CD4-positive, alpha-beta T cell treated with Interleukin-6 at 100 ng/mL for 8 hours (primary cell): ENCODE measurements at regions not wholly inside any gene's neighbourhood (a gene's known extent, or its start where the extent isn't known, plus 50 kb on each side); places are given as distances from the start of the nearest gene placed in this dataset.

ENCODE experiments used
- DNase-seq: peaks from one replicate; pipeline ENCODE4 v3.0.0-alpha.2; 2020; ENCODE audit warnings: mixed read lengths, low spot score

DNA sequence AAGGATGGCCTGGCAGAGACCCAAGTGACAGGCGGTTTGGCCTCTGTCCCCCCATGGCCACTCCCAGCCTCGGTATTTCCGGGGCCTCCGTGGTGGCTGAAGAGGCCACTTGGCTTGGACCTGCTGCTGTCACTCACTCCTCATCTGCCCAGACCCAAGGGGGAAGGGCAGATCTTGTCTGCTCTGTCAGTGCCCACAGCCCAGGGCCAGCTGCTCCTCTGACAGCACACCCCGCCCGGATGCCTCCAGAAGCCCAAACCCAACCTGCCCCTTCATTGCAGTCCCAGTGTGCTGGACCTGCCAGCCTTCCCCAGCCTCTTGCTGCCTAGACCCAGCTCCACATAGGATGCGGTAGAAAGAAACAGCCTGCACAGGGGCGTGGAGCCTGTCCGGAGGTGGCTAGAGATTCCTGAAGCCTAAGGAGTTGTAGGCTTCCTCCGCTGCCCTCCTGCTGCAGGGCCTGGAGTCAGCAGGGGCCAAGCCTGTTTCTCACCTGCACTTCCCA lies 52.0 kb downstream of the MAGEF1 start:
- no peak for DNase-seq

DNA sequence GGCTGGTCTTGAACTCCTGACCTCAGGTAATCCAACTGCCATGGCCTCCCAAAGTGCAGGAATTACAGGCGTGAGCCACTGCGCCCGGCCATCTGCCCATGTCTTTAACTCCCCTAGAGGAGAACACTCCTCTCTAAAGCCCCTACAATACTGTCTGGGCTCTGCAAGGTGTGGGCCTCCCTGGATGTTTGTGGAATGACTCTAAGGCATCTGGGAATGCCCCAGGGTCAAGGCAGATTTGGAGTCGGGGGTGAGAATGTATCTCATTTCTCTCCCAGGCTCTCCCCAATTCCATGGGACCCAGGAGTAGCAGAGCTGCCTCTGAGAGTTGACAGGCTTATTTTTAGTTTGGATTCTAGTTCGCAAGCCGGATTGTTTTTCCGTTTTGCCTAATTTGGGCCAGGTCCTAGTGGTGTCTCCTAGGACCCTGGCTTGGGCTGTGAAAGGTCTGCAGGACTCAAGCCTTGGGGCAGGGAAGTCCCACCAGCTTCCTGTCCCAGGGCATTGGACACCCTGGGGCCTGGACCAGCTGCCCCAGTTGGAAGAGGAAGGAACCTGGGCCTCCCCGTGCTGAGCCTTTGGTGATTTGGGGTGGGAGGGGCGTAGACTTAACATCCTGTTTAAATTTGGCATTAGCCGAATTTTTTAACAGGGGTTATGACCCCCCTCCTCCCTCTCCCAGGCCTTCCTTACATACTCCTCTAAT lies 53.5 kb downstream of the MAGEF1 start:
- DNase-seq = no peak

DNA sequence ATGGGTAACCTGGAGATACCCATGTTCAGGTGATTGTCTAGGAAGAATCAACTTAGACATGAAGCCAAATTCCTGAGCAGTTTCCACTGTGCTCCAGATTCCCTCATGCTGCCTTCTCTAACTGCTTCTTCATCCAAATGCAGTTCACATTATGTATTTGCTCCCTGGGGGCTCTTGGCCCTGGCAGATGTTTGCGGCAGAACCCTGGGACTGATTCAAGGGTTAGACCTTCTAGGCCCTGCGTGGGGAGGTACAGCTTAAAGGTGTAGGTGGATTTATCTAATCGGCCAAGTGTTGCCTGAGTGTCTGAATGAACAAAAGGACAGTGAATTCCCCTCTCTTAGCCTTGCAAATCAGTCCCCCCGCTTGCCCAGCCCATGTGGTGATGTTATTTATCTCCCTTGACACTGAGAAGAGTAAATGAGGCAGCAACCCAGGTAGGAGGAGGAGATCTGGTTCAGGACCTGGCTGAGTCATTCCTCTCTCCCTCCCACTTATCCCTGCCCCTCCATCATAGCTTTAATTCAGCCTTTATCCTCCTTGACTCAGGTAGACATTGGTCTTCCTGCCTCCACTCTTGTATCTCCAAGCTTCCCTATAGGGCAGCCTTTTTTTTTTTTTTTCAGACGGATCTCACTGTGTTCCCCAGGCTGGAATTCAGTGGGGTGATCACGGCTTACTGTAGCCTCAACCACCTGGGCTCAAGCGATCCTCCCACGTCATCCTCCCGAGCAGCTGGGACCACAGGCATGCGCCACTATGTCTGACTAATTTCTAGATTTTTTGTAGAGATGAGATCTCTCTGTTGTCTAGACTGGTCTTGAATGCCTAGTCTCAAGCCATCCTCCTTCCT lies 54.8 kb downstream of the MAGEF1 start:
- DNase-seq = no peak

DNA sequence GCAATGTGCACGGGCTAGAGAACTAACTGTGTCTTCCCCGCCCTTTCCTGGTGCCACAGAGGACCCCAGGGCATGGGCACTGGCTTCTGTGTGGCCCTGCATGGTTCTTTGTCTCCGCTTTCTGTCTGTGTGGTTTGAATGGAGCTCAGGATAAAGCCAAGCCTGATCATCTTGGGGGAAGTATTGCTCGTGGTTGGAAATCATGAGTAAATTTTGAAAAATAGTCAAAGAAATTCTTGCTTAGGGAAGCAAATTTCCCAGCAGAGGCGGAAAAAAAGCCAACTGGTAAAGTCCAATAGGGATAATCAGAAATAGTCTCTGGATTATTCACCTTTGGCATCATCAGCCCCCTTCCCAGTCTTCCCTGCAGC lies 55.4 kb downstream of the MAGEF1 start:
- DNase-seq = no peak

DNA sequence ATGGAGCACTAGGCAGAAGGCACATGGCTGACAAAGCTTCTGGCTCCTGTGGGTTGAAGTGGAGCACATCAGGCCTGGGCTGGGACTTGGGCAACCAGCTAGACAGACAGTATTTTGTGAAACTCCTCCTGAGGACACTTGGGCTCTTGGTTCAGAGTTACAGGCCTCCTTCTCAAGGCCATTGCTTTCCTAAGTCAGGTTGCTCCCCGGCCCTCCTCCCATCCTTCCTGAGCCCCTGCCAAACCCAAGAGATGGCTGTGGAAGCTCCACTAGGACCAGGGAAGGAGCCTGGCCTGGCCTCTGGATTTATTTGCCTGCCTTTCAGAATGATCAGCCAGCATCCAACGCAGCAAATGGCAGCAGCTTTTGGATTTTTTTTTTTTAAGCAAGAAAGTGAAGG lies 56.3 kb downstream of the MAGEF1 start:
- no peak for DNase-seq

DNA sequence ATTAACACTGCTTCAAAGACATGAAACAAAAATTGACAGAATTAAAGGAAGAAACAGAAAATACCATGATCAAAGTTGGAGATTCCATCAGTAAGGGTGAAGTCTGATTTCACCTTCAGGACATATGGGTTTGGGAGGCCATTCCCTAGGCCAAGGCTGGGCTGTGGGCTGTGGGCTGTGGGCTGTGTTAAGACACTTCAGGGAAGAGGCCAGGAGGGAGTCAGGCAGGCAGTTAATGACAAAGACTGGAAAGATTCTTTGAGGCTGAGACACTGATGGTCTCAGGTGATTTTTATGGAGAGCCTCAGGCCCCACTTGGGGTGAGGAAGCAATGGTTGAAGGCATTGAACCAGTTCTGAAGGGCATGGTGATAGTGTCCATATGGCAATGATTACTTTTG lies 57.5 kb downstream of the MAGEF1 start:
- DNase-seq = no peak

DNA sequence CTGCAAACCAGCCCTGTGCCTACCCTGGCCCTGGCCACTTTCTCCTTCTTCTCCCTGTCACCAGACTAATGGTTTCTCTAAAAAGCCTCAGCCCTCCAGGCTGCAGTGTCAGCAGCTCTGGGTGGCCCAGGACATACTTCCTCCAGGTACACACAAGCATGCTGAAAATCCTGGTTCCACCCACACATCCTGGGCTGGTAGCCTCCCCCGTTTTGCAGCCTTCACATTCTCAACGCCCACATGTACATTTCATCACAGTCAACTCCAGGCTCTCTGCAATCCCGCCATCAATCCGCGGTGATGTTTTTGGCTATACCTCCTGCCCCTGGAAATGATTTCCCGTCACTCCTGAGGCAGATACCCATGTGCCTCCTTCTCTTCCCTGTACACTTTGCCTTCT lies 59.4 kb downstream of the MAGEF1 start:
- no peak for DNase-seq

DNA sequence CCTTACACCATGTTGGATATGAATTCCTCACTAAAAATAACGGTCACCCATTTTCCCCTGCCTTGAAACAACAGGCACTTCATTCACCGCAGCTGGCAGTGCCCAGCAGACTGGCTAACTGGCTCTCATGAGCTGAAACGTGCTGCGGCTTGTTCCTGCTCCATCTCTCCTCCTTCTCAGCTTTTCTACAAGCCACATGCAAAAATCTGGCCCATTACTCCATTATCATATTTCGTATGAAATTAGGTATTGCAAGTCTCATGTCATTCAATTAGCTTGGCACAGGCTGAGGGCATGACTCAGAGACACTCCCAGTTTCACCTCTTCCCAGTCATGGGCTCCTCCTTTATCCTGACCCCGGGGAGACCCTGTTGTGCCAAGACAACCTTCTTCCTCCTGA lies 60.0 kb downstream of the MAGEF1 start:
- DNase-seq = no peak

DNA sequence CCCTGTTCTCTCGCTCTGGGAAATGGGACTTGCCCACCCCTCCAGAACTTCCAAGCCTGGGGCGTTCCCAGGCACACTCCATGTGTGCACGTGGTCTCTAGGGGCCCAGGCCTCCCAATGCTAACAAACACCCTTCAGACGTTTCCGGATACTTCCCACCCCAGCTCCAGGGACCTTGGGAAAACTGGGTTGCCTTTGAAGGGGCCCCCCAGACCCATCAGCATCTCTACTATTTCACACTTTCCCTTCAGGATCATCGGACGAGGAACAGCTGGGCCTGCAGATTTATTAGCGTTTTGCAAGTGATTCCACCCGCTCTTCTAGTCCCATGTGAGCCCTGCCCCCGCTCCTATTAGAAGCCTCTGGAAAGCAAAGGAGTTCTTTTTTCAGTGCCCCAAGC lies 63.2 kb downstream of the MAGEF1 start:
- no peak for DNase-seq

DNA sequence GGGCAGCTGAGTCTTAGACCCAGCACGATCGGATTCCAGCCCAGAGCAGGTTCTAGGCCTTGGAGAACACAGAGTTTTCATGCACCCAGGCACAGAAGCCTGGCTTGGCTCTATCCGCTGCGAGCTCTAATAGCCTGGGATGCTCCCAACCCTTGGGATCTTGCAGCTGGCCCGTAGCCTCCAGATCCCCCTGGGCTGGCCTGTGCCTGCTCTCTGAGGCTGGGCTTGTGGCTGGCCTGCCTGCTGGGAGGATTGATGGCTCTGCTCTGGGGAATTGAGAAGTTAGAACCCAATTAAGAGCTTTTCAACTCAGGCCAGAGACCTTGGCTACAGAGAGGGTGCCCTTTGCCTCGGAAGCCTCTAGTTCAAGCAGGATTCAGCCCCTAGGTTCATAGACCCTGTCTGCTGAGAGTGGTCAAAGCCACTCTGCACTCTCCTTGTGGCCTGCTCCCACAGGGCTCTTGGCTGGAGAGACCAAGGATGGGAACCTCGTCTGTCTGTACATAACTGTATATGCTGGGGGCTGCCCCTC lies 64.4 kb downstream of the MAGEF1 start:
- DNase-seq = no peak

DNA sequence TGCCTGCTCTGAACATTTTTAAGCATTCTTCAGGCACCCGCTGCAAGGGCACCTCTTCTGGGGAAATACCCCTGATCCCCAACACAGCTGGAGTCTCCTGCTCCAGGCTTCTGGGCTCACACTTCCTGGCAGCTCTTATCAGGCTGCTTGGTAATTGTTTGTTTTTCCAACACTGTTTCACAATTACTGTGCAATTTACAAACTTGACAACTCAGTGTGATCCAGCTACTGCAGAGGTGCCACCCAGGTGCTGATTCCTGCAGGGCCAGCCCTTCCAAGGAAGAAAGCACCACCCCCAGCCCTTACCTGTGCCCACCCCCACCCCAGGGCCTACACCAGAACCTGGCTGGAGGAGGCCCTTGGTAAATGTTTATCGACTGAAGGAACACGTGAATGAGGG lies 66.5 kb downstream of the MAGEF1 start:
- DNase-seq = no peak

DNA sequence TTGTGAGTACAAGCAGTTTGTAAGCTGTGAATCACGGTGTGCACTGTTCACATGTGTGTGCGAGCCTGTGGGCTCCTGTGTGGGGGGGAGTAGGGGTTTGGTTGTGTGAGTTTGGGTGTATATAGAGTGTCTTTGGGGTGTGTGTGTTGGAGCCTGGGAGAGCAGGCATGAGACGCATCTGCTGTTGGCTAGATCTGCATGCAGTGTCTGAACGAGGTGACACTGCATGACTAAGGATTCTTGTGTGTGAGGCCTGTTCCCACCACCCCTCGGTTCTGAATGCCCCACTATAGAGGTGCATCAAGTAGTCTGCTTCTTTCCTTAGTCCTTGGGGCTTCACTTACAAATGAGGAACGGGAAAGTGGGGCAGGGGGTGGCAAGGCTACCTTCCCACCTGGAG lies 68.4 kb downstream of the MAGEF1 start:
- no peak for DNase-seq

DNA sequence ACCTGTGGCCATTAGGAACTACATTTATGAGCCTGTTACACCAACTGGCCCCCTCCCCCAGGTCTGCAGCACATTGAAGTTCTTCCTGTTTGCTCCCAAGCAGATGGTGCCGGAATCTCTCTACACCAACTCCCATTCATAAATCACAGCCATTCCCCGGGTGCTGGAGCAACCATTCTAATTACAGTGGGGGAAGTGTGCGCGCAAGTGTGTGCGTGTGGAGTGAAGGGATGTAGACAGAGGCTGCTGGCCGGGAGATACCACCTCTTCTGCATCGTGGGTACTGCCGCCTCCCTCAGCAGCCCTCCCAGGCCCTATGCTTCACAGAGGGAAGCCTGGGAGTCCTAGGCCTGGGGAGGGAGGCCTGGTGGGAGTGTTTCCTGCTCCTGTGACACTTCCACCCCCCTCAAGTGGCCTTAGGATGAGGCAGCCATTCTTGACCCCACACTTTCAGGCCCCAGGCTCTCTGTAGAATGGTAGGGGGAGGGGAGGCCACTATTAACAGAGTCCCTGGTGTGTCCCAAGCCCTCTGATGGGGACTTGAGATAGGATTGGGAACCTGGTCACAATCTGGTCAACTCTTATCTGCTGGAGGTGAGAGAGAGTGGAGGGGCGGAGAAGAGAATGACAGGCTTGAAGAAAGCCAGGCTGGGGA lies 69.1 kb downstream of the MAGEF1 start:
- DNase-seq = no peak

DNA sequence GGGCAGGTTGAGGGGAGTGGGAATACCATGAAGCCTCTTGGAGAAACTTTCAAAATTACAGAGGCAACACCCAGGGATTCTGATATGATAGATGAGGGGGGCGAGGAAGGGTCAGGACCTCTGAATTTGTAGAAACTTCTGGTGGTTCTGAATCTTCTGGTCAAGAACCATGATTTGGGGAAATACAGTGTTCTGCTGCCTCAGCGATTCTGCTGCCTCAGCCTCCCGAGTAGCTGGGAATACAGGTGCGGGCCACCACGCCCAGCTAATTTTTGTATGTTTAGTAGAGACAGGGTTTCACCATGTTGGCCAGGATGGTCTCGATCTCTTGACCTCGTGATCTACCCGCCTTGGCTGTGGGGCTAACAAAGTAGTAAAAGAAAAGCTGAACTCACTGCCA lies 70.4 kb downstream of the MAGEF1 start:
- DNase-seq = no peak

DNA sequence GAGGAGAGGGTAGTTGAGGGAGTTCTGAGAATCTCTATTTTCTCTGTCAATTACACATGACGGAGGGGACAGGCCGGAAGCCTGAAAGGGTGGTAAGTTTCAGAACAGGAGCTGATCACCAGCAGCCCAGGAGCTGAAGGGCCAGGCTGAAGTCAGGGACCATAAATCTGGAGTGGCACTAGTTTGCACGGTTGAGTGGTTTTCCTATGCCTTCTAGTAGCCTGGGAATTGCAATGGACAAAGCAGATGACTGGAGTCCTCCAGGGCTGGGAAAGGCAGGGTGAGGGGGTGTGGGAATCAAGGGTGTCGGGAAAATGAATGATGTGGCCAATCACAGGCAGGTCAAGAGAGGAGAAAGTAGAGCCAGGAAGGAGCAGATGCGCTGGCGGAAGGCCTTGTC lies 72.5 kb downstream of the MAGEF1 start:
- no peak for DNase-seq

DNA sequence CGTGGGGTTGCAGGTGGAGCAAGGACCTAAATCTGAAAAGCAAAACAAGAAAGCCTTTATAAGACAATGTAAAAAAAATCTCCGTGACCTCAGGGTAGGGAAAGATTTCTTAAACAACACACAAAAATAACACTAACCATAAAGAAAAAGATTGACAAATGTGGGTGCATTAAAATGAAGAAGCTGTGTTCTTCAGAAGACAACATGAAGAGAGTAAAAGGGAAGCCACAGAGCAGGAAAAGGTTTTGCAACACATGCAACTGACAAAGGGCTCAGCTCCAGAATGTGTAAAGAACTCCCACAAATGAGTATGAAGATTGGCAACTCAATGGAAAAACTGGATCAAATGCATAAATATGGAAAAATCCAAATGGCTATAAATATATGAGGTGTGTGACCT lies 74.2 kb downstream of the MAGEF1 start:
- no peak for DNase-seq

DNA sequence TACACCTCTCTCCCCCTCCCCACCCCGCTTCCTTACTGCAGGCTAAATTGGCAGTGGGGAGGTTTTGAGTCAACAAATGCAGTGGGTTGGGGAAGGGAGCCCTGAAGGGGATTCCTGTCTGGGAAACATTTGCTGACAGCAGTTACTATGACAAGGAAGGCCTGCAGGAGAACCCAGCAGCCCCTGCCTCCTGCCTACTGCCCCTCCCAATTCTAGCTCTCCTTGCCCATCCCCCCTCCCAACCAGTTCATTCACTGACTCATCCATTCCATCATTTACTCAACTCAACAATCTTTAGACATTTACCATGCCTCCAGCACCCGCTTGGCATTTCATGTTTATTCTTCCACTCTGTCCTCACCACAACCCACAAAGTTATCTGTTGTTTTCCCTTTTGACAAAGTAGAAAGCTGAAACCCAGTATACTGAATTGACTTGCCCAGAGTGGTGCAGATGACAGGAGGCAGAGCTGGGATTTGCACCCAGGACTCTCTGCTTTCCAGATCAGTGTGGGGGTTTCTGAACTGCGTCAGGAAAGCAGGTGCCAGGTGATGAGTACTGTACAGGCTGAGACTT lies 75.0 kb downstream of the MAGEF1 start:
- DNase-seq = peak; percentile 5

DNA sequence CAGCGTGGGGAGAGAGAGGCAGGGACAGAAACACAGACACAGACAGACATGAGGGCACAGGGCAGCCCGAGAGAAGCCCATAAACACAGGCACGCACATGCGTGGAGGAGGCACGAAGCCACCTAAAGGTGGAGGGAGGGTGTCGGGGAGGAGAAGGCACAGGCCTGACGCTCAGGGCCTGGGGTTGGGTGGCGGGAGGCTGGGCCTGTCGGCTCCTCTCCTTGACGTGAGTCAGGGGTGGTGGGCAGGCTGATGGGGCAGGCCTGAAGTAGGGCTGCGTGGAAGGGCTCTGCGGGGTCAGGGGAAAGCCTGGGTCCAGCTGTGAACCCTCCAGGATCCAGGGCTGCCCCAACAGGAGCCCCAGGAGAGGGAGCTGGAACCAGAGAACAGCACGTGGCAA lies 74.2 kb downstream of the EPHB3 start:
- DNase-seq = no peak

DNA sequence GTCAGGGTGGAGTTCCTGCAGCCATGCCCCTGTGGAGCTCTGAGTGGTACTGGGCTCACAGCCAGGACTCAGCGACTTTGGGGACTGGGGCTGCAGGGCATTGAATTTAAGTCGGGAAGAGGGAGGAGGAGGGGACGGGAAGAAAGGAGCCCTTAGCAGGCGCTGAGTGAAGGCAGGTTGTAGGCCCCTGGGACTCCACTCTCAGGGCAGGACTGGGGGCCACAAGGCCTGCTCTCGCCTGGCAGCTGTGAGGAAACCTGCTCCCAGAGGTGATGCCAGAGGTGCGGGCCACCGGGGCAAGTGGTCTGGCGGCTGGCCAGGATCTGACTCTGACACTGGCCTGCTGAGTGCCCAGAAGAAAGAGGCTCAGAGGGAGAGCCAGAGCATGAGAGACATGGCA lies 73.5 kb downstream of the EPHB3 start:
- no peak for DNase-seq

DNA sequence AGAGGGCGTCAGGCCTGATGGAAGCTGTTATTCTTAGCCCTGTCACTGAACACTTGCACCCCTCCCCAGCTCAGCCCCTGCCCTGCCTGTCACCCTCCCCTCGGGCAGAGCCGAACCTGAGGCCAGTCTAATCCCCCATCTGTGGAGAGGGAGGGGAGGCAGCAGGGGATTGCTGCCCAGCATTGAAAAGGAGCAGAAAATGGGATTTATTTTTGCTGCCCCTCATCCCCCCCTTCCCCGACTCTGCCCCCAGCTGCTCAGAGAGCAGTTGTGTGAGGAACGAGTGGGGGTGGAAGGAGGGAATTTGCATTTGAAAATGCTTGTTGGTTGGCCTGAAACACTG lies 71.6 kb downstream of the EPHB3 start:
- DNase-seq = no peak

DNA sequence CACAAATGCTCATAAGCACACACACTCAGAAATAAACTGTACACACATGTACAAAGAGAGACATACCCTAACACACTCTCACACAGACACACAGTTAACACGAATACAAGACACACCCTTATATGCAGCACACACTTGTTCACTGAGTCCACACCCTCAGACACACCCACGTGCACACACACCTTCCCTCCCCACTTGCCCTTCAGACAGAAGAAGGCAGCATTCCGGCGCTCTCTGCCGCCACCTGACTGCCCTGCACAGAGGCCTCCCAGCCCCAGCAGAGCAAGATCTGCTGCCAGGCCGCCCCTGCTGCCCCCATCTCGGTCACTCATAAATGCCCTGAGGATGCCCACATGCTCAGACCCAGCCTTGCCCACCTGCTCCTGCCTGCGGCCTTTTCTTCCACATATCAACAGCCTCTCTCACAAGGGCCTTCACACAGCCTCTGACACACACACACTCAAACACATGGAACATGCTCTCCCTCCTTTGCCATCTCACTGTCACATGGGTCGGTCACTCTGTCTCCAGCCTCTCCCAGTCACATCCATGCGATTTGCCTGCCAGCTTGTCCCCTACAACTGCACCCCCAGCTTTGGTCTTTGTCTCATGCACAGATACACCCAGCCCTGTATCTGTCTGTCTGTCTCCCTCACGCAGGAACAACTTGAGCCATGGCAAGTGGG lies 71.1 kb downstream of the EPHB3 start:
- no peak for DNase-seq
